ENCODE measurements at regions not wholly inside any gene's neighbourhood (a gene's known extent, or its start where the extent isn't known, plus 50 kb on each side); places are given as distances from the start of the nearest gene placed in this dataset.

DNA sequence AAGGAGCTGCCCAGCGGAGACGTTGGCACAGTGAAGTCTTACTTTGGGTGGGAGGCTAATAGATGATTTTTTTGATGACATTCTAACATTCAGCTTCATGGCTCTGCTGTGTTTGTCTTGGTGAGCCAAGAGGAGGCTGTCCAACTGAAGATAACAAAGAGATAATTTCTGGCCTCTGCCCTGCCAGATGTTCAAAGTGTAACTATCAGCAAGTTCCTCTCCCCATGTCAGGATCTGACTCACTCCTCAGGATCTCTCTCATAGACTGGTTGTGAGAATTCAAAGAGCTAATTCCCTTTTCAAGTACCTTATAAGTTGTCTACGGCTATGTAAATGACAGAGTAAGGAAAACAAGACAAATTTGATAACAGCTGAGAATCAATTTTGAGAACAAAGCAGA, 1340.9 kb downstream of the XPNPEP1 start:
- TF ChIP-seq, protein P1, sequence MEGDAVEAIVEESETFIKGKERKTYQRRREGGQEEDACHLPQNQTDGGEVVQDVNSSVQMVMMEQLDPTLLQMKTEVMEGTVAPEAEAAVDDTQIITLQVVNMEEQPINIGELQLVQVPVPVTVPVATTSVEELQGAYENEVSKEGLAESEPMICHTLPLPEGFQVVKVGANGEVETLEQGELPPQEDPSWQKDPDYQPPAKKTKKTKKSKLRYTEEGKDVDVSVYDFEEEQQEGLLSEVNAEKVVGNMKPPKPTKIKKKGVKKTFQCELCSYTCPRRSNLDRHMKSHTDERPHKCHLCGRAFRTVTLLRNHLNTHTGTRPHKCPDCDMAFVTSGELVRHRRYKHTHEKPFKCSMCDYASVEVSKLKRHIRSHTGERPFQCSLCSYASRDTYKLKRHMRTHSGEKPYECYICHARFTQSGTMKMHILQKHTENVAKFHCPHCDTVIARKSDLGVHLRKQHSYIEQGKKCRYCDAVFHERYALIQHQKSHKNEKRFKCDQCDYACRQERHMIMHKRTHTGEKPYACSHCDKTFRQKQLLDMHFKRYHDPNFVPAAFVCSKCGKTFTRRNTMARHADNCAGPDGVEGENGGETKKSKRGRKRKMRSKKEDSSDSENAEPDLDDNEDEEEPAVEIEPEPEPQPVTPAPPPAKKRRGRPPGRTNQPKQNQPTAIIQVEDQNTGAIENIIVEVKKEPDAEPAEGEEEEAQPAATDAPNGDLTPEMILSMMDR (conservative IDR thresholded peaks at IDR 0.05 in 1 of 2, IDR thresholded peaks at IDR 0.05 in 1 of 2; ENCODE audit: extremely low read depth in 1 of 2, insufficient read depth in 1 of 2, low read depth in 1 of 2, low read length in 2 of 2), result no peak
- TF ChIP-seq EZH2 (IDR thresholded peaks at IDR 0.05; ENCODE audit: borderline replicate concordance, low read length), result no peak
